GM18511 (cell line): ENCODE measurements at regions not wholly inside any gene's neighbourhood (a gene's known extent, or its start where the extent isn't known, plus 50 kb on each side); places are given as distances from the start of the nearest gene placed in this dataset.

ENCODE experiments used
- ATAC-seq: cut with Tn5 transposase; IDR thresholded peaks from one replicate; pipeline ENCODE4 v1.9.1; 2021; ENCODE audit warnings: mild to moderate bottlenecking, moderate library complexity; ENCODE audit not compliant: unreplicated experiment

- no peak for ATAC-seq
These were observed 428.3 kb downstream of the GADD45G start for GRCh38 chr9:90033028-90033650.

DNA sequence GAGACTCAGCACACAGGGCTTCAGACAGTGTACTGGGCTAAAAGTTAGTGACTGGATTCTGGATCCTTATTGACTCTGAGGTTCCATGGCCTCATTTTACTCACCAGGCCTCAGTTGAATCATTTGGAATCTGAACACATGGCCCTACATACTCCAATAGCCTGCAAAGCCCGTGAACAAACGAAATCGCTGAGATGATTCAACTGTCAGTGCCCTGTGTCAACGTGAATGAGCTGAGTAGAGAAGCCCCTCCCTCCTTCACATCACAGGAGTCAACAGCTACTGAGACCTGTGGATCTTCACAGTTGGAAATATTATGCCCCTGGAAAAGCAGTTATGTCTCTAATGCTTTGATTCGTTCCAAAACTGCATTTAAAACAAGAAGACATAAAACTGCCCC is 429.3 kb downstream of the GADD45G start:
- no peak for ATAC-seq

DNA sequence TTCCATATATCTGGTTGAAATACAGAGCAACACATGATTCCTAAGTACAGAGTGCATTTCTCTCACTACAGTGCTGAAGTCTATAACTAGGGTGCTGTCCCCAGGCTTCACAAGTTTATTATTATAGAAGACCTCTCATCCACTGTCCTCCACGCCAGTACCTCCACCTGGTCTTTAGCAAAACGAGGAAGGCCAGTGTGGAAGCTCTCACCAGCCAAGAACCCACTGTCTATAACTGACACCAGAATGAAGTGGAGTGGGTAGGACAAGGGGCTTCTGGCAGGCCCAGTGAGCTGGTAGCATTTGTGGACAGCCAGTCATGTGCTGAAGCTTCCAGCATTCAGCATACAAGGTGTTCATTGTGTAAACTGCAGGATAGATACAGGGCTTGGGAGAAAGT is 430.7 kb downstream of the GADD45G start:
- no peak for ATAC-seq

DNA sequence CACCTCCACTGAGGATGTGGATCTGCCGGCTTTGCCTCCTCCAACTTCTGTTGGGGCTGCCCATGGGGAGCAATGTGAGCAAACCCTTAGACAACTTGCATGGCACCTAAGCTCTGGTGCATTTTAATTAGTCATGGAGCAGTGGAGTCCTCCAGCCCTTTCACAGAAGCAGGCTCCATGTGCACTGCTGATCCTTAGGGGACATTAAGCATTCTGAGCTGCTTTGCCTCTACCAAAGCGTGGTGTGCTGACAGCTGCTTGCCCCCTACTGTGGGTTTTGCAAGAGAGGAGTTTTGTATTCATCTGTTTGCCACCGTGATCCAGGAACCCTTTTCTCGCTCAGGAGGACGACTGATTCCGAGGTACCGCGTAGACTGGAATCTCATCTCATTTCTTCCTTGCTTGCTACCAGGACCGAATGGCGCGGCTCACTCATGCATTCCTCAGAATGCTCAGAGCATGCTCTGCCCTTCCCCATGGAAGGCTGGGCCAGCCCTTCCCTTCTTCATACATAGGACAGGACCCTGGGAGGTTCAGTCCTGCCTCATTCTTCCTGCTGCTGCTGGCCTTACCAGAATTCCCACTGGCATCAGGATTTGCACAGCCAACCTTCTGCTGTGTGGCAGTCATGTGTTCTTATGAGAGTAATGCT is 432.5 kb downstream of the GADD45G start:
- no peak for ATAC-seq

DNA sequence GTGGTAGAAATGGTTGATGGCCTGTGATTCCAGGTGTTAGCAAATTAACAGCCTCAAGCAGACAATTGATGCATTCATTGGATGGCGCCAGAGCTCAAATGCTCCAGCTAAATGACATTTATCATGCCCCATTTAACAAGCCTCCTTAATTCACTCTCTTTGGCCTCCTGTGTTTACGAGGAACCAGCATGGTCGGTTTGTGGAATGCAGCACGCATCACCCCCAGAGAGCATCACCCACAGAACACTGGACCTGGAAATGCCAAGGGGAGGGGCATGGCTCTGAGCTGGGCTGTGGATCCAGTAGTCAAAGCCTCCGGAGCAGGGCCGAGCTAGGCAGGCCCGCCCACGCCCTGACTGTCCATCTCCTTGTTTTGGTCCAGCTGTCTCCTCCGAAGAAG is 434.0 kb downstream of the GADD45G start:
- no peak for ATAC-seq

DNA sequence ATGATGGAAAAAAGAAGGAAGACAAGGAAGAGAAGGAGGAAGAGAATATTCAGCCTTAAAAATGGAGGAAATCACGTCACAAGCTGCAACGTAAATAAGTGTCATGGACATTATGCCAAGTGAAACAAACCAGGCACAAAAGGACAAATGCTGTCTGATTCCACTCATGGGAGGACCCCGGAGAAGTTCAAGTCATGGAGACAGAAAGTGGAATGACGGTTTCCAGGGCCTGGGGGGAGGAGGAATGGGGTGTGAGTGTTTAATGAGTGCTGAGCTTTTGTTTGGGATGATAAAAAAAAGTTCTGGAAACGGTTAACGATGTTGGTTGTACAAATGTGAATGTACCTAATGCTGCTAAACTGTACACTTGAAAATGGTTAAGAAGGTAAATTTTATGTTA is 439.5 kb downstream of the GADD45G start:
- no peak for ATAC-seq

DNA sequence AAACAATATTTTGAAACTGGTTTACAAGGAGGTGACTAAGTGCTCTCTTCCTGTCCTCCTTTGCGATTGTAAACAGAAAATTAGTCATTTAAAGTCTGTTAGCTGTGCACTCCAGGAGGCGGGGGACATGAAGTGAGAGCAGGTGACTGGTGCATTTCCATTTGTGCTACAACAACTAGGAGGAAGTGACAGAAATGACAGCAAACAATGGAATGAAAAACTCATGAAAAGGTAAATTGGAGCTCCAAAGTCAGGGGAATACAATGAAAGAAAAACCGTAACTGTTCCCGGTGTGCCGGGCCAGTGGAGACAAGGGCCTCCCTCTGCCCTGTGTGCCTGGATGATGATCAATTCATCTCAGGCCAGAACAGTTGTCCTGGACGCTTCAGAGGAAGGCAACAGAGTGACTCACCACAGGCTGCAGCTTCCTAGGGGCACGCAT is 439.9 kb downstream of the GADD45G start:
- no peak for ATAC-seq

- ATAC-seq: no peak
These were observed 441.6 kb downstream of the GADD45G start for GRCh38 chr9:90046317-90046861.

- no peak for ATAC-seq
These were observed 443.0 kb downstream of the GADD45G start for GRCh38 chr9:90047828-90048227.

- ATAC-seq: no peak
These were observed 447.6 kb downstream of the GADD45G start for GRCh38 chr9:90052366-90052765.

- ATAC-seq: no peak
These were observed 448.2 kb downstream of the GADD45G start for GRCh38 chr9:90053027-90053426.

DNA sequence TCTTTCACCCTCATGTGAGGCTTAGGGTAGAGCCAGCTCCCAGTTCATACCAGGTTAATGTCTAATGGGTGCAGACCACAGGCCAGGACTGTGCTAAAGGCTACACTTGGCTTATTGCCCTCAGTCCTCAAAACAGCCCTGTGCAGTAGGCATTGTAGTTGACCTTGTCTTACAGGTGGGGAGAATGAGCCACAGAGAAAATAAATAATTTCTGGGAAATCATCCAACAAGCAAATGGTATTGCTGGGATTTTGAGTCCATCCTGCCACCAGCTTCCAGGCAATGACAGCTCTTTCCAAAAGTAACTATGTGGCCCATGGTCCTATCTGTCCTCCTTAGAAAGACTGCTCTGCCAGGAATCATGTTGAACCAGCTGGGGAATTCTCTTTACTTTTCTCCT is 450.0 kb downstream of the GADD45G start:
- ATAC-seq: no peak

- ATAC-seq: no peak
These were observed 450.4 kb downstream of the GADD45G start for GRCh38 chr9:90055226-90055625.

GRCh38 chr9:90057361-90057760 is 452.5 kb downstream of the GADD45G start:
- no peak for ATAC-seq

DNA sequence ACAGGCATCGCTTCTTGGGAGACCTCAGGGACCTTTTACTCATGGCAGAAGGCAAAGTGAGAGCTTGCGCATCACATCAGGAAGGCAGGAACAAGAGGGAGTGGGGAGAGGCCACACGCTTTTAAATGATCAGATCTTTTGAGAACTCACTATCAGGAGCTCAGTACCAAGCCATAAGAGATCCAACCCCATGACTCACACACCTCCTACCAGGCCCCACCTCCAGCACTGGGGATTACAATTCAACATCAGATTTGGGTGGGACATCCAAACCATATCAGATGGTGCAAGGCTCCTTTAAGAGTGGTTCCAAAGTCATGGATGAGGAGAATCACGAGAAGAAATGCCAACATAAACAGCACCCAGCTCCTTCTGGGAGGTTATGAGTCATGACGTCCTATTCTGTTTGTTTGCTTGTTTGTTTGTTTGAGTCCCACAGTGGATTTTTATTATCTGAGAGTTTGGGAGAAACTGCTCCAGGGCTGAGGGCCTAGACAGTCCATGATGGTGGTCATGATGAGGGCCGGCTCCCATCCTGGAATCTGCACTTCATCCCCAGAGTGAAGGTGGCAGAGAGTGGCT is 453.5 kb downstream of the GADD45G start:
- ATAC-seq: no peak

DNA sequence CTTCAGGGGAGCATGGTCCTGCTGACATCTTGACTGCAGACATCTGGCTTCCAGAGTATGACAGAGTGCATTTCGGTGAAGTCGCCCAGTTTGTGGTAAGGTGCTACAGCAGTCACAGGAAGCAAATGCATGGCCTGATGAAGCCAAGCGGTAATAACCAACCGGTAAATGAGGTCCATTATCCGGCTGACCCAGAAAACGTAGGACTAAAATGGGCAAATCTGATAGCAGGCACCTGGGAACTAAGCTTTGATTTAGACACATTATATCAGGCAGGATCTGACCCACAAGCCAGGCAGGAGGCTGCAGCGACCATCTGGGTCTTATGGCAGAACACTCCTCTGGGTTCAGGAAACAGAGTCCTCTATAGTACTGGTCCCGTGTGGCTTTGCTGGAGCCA is 454.6 kb downstream of the GADD45G start:
- no peak for ATAC-seq

DNA sequence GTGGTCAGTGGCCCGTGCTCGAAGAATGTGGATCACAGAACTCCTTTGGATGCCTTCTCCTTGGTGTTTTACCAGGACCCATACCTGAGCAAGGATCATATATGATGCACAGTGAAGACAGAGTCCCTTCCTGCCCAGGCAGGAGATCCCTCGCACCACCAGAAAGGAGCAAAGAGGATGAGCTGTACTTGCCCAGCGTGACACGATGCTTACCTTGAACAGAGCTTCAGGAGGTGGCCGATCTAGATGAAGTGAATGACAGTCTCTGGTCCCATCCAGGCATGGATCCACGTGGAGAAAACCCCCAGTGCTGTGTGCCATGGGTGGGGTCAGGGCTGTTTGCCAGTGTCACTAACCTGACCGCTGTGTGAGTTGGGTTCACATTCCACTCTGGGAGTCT is 455.4 kb downstream of the GADD45G start:
- ATAC-seq: no peak

DNA sequence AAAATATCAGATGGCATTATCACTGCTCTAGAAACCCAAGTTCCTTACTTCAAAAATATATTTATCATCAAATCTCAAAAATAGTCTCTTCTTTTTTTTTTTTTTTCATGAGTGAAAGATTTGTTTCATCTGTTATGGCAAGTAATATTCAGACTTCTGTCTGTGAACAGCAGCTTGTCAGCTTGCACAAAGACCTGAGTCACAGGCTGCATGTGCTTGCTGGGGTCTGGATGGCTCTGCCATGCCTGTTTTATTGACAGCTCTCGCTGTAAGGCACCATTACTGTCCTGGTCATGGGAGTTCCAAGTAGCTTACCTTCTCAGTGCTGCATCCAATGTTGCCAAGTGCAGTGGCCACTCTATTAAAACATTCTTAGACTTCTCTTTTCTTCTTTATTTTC is 456.4 kb downstream of the GADD45G start:
- no peak for ATAC-seq

GRCh38 chr9:90062982-90063381 is 458.2 kb downstream of the GADD45G start:
- ATAC-seq: no peak

GRCh38 chr9:90064248-90064647 is 459.4 kb downstream of the GADD45G start:
- no peak for ATAC-seq

DNA sequence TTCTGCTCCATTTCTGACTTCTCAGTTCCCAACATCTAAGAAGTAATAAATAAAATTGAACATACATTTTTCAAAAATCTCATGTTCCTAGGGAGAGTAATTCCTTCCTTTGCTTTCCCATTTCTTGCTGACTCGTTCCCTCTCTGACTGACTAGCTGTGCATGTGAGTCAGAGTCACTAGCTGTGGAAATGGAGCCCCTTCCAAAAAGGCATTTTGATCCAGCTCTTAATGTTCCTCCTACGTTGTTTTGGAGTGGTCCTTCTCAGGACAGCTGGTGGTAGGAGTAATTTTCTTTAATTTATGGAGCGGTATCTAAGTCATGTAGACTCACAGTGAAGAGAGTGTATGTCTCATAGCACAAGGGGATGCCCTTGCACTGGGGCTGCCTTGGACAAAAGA is 460.2 kb downstream of the GADD45G start:
- ATAC-seq: no peak

DNA sequence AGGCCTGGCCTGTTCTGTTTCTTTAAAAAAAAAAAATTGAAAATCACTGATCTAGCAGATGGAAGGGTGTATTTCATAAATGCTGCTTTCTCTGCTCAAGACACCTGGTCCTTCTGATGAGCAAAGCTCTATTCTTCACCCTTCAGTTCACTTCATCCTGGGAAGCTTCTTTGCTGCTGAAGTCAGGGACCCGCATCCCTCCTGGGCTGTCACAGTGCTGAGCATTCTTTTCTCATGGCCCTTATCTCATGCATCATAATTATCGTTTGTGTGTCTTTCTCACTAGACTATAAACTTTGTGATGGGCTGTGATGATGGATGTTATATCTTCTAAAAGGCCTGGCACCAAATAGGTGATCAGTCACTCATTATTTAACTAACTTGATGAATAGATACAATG is 461.0 kb downstream of the GADD45G start:
- ATAC-seq: no peak
